Karpas-422 (cell line): ENCODE measurements at regions not wholly inside any gene's neighbourhood (a gene's known extent, or its start where the extent isn't known, plus 50 kb on each side); places are given as distances from the start of the nearest gene placed in this dataset.
"Not testable (repeated sequence)": the region's sequence is repeated elsewhere in the genome, so short reads cannot be mapped to it uniquely, and the experiment has no call there.

Source experiments
- DNase-seq: peaks from one replicate; pipeline ENCODE4 v3.0.0-alpha.2; 2015
- H2AFZ ChIP-seq: fragments of 200-600 bp; sonication (generic); 2 replicates; pipeline ENCODE4 v1.6.1; 2014; ENCODE audit warnings: antibody characterized with exemption, low read length, mixed read lengths
- H3K27ac ChIP-seq: fragments of 200-600 bp; sonication (generic); 2 replicates; pipeline ENCODE4 v1.5.1; 2014; ENCODE audit warnings: mild to moderate bottlenecking, low read length, moderate library complexity
- H3K27me3 ChIP-seq: fragments of 200-600 bp; sonication (generic); 2 replicates; pipeline ENCODE4 v1.6.1; 2014; ENCODE audit warnings: low read length, mixed read lengths
- H3K36me3 ChIP-seq: fragments of 200-600 bp; sonication (generic); 2 replicates; pipeline ENCODE4 v1.6.1; 2014; ENCODE audit warnings: low read length, mixed read lengths; ENCODE audit not compliant: insufficient read depth
- H3K4me1 ChIP-seq: fragments of 200-600 bp; sonication (generic); 2 replicates; pipeline ENCODE4 v1.6.1; 2014; ENCODE audit warnings: mild to moderate bottlenecking, low read length, mixed read lengths
- H3K4me2 ChIP-seq: fragments of 200-600 bp; sonication (generic); 2 replicates; pipeline ENCODE4 v1.6.1; 2014; ENCODE audit warnings: low read length, low read depth, mild to moderate bottlenecking; ENCODE audit not compliant: poor library complexity, severe bottlenecking
- H3K4me3 ChIP-seq: fragments of 200-600 bp; sonication (generic); 2 replicates; pipeline ENCODE4 v1.5.1; 2014; ENCODE audit warnings: mild to moderate bottlenecking, antibody characterized with exemption, low read length, mixed read lengths
- H3K79me2 ChIP-seq: fragments of 200-600 bp; sonication (generic); 2 replicates; pipeline ENCODE4 v1.6.1; 2014; ENCODE audit warnings: mild to moderate bottlenecking, low read length, mixed read lengths
- H3K9ac ChIP-seq: fragments of 200-600 bp; sonication (generic); 2 replicates; pipeline ENCODE4 v1.6.0; 2014; ENCODE audit warnings: low read length
- H3K9me2 ChIP-seq: fragments of 200-600 bp; sonication (generic), shearing (Covaris generic); replicated peaks from 2 replicates; pipeline ENCODE4 v1.6.0; 2014; ENCODE audit warnings: mild to moderate bottlenecking, low read length, moderate library complexity; ENCODE audit not compliant: insufficient read depth
- H3K9me3 ChIP-seq: fragments of 300-700, 200-600 bp; sonication (generic); 2 replicates; pipeline ENCODE4 v1.6.1; 2014; ENCODE audit warnings: low read length, mixed read lengths
- H4K20me1 ChIP-seq: fragments of 200-600 bp; sonication (generic); 2 replicates; pipeline ENCODE4 v1.6.1; 2014; ENCODE audit warnings: mild to moderate bottlenecking, antibody characterized with exemption, low read length, low read depth; ENCODE audit not compliant: insufficient read depth

- DNase-seq, H3K9ac ChIP-seq, H3K36me3 ChIP-seq, H3K4me1 ChIP-seq, H3K9me3 ChIP-seq, H2AFZ ChIP-seq, H3K4me3 ChIP-seq, H3K79me2 ChIP-seq, H4K20me1 ChIP-seq, H3K27me3 ChIP-seq, H3K27ac ChIP-seq, H3K4me2 ChIP-seq, H3K9me2 ChIP-seq: not testable (repeated sequence)
Measured at GRCh38 chr14:106389186-106389585, 862.8 kb downstream of the TMEM121 start.

- Histone ChIP-seq H3K9me3 (no peaks in the 10 kb centered on the region), H3K9ac (no peak overlapping the region), H3K4me1 (no peaks in the 10 kb centered on the region), H3K27ac (no peak overlapping the region), H3K27me3 (no peaks in the 10 kb centered on the region), H3K36me3 (no peaks in the 10 kb centered on the region), H3K79me2 (no peaks in the 10 kb centered on the region), H2AFZ (no peak overlapping the region), H4K20me1 (no peaks in the 10 kb centered on the region), H3K9me2 (no peaks in the 10 kb centered on the region), H3K4me2 (no peak overlapping the region), H3K4me3 (no peak overlapping the region)
- DNase-seq, result no peak
Measured at GRCh38 chr14:106390401-106390800, 864.0 kb downstream of the TMEM121 start.

DNA sequence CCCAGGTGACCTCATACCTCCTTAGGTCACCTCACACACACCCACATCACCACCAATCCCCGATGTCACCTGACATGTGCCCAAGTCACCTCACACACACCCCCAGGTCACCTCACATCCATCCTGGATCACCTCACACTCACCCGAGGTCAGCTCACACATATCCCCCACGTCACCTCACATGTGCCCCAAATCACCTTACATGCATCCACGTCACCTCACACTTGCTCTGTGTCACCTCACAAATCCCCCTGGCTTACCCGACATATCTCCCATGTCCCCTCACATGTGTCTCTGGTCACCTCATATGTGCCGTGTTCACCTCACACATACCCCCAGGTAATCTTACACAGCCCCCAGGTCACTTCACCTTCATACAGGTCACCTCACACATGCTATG lies 864.6 kb downstream of the TMEM121 start:
- Histone ChIP-seq H3K36me3 (no peaks in the 10 kb centered on the region), H3K4me3 (no peak overlapping the region), H3K27me3 (no peaks in the 10 kb centered on the region), H3K79me2 (no peaks in the 10 kb centered on the region), H3K9me2 (no peaks in the 10 kb centered on the region), H3K27ac (no peak overlapping the region), H3K9ac (no peak overlapping the region), H4K20me1 (no peaks in the 10 kb centered on the region), H3K4me1 (no peaks in the 10 kb centered on the region), H2AFZ (no peak overlapping the region), H3K9me3 (no peaks in the 10 kb centered on the region), H3K4me2 (no peak overlapping the region)
- DNase-seq, result no peak

DNA sequence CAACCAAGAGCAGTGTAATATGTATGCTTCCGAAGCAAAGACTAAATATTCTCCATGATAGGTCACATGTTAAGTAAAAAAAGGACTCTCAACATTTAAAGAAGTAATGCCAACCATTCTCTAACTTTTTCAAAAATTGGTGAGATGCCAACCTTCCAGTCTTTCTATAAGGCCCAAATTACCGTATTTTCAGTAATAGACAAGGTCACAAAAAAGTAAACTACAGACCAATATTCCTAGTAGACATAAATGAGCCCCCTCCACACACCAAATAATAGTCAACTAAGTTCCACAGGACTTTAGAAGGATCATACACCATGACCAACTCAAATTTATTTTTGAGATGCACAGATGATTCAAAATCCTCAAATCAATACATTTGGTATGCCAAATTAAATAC lies 867.4 kb downstream of the TMEM121 start:
- Histone ChIP-seq H3K4me2 (no peak overlapping the region), H3K36me3 (no peaks in the 10 kb centered on the region), H3K9me3 (no peaks in the 10 kb centered on the region), H2AFZ (no peak overlapping the region), H3K79me2 (no peaks in the 10 kb centered on the region), H3K27ac (no peak overlapping the region), H3K4me3 (no peak overlapping the region), H3K9ac (no peak overlapping the region), H3K4me1 (no peaks in the 10 kb centered on the region), H4K20me1 (no peaks in the 10 kb centered on the region), H3K9me2 (no peaks in the 10 kb centered on the region), H3K27me3 (no peaks in the 10 kb centered on the region)
- no peak for DNase-seq

DNA sequence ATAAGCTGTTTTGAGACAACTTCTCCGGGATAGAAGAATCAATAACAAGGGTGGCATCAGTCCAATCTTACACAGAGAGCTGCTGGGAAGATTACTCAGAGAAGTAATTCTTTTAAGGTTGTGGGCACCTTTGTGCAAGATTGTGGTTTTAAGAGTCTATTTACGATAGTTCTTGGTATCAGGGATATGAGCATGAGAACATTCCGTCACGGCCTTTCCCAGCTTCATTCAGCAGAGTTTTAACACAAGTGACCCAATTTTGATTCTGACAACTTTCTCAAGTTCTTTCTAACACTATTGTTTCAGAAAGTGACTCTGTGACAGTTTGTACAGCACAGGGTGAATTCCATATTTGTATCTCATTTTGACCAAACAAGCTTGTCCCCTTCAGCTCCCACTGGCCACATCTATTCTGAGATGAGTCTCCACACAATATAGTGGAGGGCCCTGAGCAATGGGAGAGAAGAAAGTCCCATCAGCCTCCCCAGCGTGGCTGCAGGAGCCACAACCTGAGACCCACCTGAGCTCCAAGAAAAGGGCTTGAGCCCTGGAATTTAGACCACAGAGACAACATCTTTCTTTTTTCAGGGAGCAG lies 869.2 kb downstream of the TMEM121 start:
- no peaks in the 10 kb centered on the region for H3K9me3 ChIP-seq
- no peaks in the 10 kb centered on the region for H4K20me1 ChIP-seq
- H3K36me3 ChIP-seq, result no peaks in the 10 kb centered on the region
- no peaks in the 10 kb centered on the region for H3K9me2 ChIP-seq
- no peak overlapping the region for H3K4me2 ChIP-seq
- H3K27me3 ChIP-seq, result no peaks in the 10 kb centered on the region
- no peak overlapping the region for H3K4me3 ChIP-seq
- no peak for DNase-seq
- H2AFZ ChIP-seq, result no peak overlapping the region
- no peaks in the 10 kb centered on the region for H3K79me2 ChIP-seq
- no peak overlapping the region for H3K27ac ChIP-seq
- H3K4me1 ChIP-seq, result no peaks in the 10 kb centered on the region
- no peak overlapping the region for H3K9ac ChIP-seq

GRCh38 chr14:106396999-106397398 lies 870.6 kb downstream of the TMEM121 start:
- H2AFZ ChIP-seq, result no peak overlapping the region
- no peaks in the 10 kb centered on the region for H3K9me2 ChIP-seq
- H3K79me2 ChIP-seq, result no peaks in the 10 kb centered on the region
- H3K27me3 ChIP-seq, result no peaks in the 10 kb centered on the region
- H3K9me3 ChIP-seq, result no peaks in the 10 kb centered on the region
- H3K9ac ChIP-seq, result no peak overlapping the region
- H3K27ac ChIP-seq, result no peak overlapping the region
- H3K4me1 ChIP-seq, result no peaks in the 10 kb centered on the region
- DNase-seq, result no peak
- no peak overlapping the region for H3K4me3 ChIP-seq
- no peaks in the 10 kb centered on the region for H4K20me1 ChIP-seq
- no peaks in the 10 kb centered on the region for H3K36me3 ChIP-seq
- H3K4me2 ChIP-seq, result no peak overlapping the region

- not testable (repeated sequence) for H3K9ac ChIP-seq, H3K4me3 ChIP-seq, H3K9me3 ChIP-seq, H3K4me1 ChIP-seq, H3K36me3 ChIP-seq, DNase-seq, H4K20me1 ChIP-seq, H3K27me3 ChIP-seq, H2AFZ ChIP-seq, H3K4me2 ChIP-seq, H3K79me2 ChIP-seq, H3K27ac ChIP-seq, H3K9me2 ChIP-seq
Measured at GRCh38 chr14:106398931-106399331, 872.5 kb downstream of the TMEM121 start.

DNA sequence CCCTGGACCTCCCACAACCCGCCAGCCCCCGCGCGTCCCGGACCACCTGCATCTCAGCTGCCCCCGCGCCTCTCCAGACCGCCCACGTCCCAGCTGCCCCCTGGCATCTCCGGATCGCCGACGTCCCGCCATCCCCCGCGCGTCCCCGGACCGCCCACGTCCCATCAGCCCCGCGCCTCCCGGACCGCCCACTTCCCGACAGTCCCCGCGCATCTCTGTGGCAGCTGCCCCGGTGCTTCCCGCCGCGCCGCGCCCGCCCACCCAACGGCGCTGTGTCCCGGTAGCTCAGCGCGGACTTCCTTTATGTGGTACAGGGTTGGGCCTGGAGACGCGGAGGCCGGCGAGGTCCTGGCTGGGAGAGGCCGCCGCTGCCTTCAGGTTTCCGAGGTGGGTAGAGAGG lies 874.9 kb downstream of the TMEM121 start:
- H3K9ac ChIP-seq, H3K27ac ChIP-seq, H3K79me2 ChIP-seq, H3K4me3 ChIP-seq, H3K36me3 ChIP-seq, DNase-seq, H3K4me2 ChIP-seq, H3K9me2 ChIP-seq, H3K9me3 ChIP-seq, H2AFZ ChIP-seq, H4K20me1 ChIP-seq, H3K27me3 ChIP-seq, H3K4me1 ChIP-seq: not testable (repeated sequence)

DNA sequence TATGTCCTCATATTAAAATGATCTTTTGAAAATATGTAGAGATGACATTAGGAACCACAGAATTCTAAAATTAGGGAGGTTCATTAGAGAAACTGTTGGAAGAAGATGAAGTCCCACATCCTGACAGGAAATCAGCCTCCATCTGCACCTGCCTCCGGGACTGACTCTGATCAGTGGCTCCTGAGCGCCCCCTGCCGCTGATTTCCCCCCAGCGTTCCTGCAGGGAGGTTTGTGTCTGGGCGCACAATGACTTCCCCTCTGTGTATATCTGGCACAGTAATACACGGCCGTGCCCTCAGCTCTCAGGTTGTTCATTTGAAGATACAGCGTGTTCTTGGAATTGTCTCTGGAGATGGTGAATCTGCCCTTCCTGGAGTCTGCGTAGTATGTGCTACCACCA lies 883.8 kb downstream of the TMEM121 start:
- not testable (repeated sequence) for DNase-seq, H2AFZ ChIP-seq, H3K4me2 ChIP-seq, H4K20me1 ChIP-seq, H3K79me2 ChIP-seq, H3K9me3 ChIP-seq, H3K27ac ChIP-seq, H3K27me3 ChIP-seq, H3K4me1 ChIP-seq, H3K4me3 ChIP-seq, H3K36me3 ChIP-seq, H3K9ac ChIP-seq, H3K9me2 ChIP-seq
